ENCODE measurements at regions not wholly inside any gene's neighbourhood (a gene's known extent, or its start where the extent isn't known, plus 50 kb on each side); places are given as distances from the start of the nearest gene placed in this dataset.

DNA sequence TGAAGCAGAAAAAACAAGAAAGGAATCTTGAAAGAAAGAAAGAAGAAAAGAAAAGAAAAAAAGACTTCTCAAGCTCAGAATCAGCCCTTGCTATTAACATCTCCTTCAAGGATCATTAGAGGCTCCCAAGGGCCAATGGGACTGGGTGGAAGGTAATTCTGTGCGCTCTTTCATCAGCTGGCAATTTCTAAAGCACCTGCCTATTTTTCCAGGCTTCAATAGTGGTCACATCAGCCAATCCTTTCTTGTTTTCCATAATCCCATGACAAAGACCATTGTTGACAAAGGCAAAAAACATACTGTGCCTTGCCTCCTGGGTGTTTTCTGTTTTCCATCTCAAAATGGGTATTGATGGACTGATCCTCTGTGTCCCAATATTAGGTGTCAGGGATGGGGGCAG lies 88.2 kb upstream of the TSC22D1 start:
- TF ChIP-seq POLR2AphosphoS5 (IDR thresholded peaks at IDR 0.05), result no peak
- TF ChIP-seq, protein P1, sequence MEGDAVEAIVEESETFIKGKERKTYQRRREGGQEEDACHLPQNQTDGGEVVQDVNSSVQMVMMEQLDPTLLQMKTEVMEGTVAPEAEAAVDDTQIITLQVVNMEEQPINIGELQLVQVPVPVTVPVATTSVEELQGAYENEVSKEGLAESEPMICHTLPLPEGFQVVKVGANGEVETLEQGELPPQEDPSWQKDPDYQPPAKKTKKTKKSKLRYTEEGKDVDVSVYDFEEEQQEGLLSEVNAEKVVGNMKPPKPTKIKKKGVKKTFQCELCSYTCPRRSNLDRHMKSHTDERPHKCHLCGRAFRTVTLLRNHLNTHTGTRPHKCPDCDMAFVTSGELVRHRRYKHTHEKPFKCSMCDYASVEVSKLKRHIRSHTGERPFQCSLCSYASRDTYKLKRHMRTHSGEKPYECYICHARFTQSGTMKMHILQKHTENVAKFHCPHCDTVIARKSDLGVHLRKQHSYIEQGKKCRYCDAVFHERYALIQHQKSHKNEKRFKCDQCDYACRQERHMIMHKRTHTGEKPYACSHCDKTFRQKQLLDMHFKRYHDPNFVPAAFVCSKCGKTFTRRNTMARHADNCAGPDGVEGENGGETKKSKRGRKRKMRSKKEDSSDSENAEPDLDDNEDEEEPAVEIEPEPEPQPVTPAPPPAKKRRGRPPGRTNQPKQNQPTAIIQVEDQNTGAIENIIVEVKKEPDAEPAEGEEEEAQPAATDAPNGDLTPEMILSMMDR (IDR thresholded peaks at IDR 0.05), result no peak
